LNCAP (cell line): ENCODE measurements at regions not wholly inside any gene's neighbourhood (a gene's known extent, or its start where the extent isn't known, plus 50 kb on each side); places are given as distances from the start of the nearest gene placed in this dataset.

Experiments used
- TF ChIP-seq, protein P1 (sequence below): fragments of 450-650 bp; IDR thresholded peaks from 2 replicates; pipeline ENCODE4 v1.5.1; 2017; ENCODE audit warnings: mild to moderate bottlenecking

DNA sequence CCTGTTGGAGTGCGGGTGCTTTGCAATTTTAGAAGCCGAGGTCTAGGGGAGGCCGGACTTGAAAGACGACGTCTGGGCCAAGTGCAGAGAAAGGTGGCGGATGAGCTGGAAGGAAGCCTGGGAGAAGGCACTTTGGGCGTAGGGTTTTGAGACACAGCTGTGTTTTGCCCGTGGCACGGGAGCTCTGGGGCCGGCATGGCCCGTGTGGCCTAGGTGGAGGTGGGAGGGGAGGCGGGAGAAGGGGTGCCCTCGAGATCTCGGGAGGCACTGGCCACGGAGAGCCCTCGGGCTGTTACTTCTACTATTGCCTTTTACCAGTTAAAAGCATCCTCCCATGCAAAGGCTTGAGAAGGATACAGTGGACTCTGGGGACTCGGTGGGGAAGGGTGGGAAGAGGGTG, 161.9 kb downstream of the FOXL1 start:
- TF ChIP-seq, protein P1, sequence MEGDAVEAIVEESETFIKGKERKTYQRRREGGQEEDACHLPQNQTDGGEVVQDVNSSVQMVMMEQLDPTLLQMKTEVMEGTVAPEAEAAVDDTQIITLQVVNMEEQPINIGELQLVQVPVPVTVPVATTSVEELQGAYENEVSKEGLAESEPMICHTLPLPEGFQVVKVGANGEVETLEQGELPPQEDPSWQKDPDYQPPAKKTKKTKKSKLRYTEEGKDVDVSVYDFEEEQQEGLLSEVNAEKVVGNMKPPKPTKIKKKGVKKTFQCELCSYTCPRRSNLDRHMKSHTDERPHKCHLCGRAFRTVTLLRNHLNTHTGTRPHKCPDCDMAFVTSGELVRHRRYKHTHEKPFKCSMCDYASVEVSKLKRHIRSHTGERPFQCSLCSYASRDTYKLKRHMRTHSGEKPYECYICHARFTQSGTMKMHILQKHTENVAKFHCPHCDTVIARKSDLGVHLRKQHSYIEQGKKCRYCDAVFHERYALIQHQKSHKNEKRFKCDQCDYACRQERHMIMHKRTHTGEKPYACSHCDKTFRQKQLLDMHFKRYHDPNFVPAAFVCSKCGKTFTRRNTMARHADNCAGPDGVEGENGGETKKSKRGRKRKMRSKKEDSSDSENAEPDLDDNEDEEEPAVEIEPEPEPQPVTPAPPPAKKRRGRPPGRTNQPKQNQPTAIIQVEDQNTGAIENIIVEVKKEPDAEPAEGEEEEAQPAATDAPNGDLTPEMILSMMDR, result no peak

DNA sequence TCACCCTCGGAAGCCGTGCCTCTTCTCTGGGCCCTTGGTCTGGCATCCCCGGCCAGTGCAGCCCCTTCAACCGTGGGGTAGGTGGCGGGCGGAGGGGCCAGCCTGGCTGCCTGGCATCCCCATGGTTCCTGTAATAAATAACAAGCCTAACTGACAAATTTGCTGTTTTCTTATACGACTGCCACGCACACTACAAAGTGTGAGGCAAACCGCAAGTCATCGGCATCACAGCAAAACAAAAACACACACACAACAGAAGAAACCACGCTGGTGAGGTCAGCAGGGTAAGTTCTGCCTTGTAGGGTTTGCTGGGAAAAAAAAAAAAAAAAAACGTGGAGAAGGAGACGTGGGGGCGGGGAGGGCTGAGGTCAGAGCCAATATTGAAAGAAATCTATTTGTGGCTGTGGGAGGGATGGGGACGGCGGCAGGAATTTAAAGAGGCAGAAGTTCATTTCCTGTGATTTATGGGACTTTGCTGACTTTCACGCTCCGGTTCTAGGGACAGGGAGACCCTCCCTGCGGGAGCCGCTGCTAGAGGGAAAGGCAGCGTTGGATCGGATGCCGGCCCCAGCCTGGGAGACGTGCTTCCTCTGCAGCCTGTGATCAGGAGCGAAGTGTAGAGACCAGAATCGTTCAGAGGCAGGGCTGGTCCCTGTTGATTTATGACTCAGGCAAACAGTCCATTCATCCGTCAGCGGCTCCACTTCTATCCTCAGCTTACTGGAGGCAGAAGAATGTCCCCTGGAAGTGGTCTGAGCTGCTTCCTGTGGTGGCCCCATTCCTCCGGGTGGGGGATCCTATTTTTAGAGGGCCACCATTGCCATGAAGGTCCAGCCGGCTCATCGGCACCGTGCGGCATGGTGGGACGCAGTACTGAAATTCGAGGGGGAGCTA, 162.8 kb downstream of the FOXL1 start:
- TF ChIP-seq, protein P1, result no peak

DNA sequence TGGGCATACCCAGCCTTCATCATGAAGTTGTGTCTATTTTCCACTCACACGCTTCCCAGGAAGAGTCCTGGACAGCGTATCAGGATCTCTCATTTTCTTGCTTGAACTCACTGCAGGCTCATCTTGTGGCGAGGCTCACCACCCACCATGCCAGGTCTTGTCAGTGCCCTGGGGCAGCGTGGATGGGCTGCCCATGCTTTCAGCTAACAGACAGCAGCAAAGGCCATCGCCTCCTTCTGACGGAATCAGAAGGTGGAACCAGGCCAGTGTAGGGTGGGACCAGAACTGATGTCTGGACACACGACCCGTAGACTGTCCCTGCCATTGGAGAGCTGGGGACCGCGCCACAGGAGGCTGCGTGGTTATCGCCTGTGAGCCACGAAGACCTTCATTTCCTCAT, 169.4 kb downstream of the FOXL1 start:
- TF ChIP-seq, protein P1, result no peak

DNA sequence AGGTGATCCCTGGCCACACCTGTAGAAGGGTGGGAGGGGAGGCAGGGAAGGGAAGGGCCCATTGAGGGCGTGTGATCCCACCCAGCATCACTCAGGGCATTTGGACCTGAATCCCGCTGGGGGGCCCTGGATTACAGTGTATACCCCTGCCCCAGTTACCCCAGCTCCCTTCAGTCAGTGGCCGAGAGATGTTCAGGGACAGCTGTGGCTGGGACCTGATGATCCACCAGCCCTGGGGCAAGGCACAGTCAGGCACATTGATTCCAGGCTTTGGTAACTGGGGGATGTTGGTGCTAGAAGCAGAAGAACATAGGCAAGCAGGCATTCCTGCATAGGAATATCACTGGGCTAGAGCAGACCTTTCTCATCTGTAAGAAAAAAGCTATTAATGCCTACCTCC, 170.3 kb downstream of the FOXL1 start:
- TF ChIP-seq, protein P1, result no peak

DNA sequence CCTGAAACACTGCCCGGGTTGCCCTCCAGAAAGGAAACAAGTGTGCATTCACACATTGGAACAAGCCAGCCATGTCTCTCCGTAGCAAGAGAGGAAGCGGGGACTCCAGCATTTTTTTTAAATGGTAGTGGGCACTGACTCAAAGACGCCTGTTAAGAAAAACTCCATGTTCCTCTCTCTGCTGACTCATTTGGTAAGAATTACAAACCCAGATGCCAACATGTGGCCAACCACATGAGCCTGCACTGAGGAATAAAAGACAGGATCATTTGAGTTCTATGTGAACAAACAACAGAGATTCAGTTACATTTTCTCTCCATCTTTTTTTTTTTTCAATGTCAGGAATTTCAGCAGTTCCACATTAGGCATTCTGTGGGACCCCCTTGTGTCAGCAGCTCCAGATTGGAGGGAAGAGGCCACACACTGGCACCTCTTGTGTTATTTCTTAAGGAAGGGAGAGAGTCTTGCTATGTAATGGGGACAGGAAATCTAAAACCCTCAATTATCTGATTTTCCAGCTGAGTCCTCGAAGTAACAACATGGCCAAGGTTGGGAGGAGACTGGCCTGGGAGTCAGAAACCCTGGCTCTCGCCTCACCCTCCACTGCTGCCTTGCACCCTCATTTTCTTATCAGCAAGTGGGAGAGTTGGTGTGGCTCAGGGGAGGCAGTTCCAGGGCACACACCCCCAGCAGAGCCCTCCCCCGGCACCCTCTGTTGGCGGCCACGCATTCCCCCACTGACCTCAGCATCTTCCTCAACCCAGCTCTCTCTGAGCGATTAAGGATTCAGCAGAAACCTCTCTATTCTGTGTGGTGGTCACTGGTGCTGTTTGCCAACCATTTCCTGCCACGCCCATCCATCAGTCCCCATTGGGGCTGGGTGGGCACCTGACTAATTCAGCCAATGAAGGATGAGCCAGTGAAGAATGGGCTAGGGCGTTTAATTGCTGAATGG, 173.0 kb downstream of the FOXL1 start:
- TF ChIP-seq, protein P1, result no peak

DNA sequence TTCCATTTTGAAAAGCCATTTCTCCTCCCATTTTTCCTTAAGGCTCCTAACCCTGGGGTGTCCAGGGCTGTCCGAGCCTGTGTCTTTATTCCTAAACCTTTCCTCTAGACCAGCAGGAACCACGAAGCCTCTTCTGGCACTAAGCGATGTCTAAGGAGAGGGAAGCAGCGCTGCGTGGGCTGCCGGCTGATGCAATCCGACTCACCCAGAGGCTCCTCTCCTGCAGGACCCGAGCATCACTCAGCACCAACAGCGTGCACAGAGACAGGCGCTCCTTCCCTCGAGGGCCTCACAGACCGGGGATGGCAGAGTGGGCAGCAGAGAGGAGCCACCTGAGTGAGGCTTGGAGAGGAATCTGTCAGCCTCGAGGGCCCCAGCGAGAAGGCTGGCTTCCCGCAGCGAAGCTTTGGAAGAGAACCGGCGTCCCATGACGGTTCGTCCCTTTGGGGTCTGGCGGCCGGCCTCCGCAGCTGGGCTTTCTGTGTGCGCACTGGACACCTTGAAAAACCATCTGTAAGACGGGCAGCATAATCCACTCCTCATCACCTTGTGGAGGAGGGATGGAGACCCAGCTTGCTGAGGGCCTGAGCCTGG, 174.3 kb downstream of the FOXL1 start:
- TF ChIP-seq, protein P1, result no peak

DNA sequence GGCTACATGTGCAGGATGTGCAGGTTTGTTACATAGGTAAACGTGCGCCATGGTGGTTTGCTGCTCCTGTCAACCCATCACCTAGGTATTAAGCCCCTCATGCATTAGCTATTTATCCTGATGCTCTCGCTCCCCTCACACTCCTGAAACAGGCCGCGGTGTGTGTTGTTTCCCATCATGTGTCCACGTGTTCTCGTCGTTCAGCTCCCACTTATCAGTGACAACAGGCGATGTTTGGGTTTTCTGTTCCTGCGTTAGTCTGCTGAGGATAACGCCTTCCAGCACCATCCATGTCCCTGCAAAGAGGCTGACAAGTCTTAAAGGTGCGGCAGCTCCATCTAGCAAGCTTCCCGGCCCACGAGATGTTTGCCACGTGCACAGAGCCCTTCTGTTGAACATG, 175.1 kb downstream of the FOXL1 start:
- TF ChIP-seq, protein P1, result no peak
